Uterus (tissue), 2 donors: ENCODE measurements at regions not wholly inside any gene's neighbourhood (a gene's known extent, or its start where the extent isn't known, plus 50 kb on each side); places are given as distances from the start of the nearest gene placed in this dataset.

ENCODE experiments used
- POLR2A ChIP-seq, 2 donors: fragments of 450-650 bp; IDR thresholded peaks; one replicate each; pipeline ENCODE4 v1.6.1; 2016; ENCODE audit warnings: antibody characterized with exemption in 2 of 2, mild to moderate bottlenecking in 1 of 2, moderate library complexity in 1 of 2
- TF ChIP-seq, protein P1 (sequence below), 4 experiments: fragments of 200-600 bp in 2 of 4; fragments of 450-650 bp in 2 of 4; sonication (generic) in 2 of 4; IDR thresholded peaks; one replicate each; pipeline ENCODE4 v1.5.1; 2016 to 2019; ENCODE audit warnings: antibody characterized with exemption in 4 of 4, mild to moderate bottlenecking in 2 of 4, moderate library complexity in 1 of 4

DNA sequence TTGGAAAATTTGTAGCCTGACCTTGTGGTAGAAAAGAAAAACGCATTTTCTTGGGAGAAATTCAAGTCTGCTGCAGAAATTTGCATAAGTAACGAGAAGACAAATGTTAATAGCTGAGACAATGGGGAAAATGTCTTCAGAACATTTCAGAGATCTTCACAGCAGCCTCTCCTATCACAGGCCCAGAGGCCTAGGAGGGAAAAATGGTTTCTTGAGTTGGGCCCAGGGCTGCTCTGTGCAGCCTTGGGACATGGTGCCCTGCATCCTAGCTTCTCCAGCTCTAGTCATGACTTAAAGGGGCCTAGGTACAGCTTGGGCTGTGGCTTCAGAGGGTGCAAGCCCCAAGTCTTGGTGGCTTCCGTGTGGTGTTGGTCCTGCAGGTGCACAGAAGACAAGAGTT lies 104.2 kb downstream of the ZNF621 start:
- TF ChIP-seq, protein P1, sequence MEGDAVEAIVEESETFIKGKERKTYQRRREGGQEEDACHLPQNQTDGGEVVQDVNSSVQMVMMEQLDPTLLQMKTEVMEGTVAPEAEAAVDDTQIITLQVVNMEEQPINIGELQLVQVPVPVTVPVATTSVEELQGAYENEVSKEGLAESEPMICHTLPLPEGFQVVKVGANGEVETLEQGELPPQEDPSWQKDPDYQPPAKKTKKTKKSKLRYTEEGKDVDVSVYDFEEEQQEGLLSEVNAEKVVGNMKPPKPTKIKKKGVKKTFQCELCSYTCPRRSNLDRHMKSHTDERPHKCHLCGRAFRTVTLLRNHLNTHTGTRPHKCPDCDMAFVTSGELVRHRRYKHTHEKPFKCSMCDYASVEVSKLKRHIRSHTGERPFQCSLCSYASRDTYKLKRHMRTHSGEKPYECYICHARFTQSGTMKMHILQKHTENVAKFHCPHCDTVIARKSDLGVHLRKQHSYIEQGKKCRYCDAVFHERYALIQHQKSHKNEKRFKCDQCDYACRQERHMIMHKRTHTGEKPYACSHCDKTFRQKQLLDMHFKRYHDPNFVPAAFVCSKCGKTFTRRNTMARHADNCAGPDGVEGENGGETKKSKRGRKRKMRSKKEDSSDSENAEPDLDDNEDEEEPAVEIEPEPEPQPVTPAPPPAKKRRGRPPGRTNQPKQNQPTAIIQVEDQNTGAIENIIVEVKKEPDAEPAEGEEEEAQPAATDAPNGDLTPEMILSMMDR (IDR thresholded peaks at IDR 0.05) = no peak
- no peak for TF ChIP-seq POLR2A (IDR thresholded peaks at IDR 0.05)
